ENCODE measurements at regions not wholly inside any gene's neighbourhood (a gene's known extent, or its start where the extent isn't known, plus 50 kb on each side); places are given as distances from the start of the nearest gene placed in this dataset.

GRCh38 chr4:19944806-19945205, 306.9 kb upstream of the SLIT2 start:
- Histone ChIP-seq H3K4me1 (replicated peaks in 1 of 2) (no peaks in the 10 kb centered on the region), H3K27ac (no peak overlapping the region), H3K4me3 (no peak overlapping the region), H3K9me3 (replicated peaks in 1 of 3) (no peaks in the 10 kb centered on the region), H3K27me3 (no peaks in the 10 kb centered on the region), H3K36me3 (replicated peaks in 1 of 2) (no peaks in the 10 kb centered on the region)
- no peak for TF ChIP-seq POLR2A (IDR thresholded peaks at IDR 0.05)
- TF ChIP-seq CTCF (IDR thresholded peaks at IDR 0.05): no peak
- intact Hi-C loops (cut with DNase I): no loop called here
- peak in 6 of 7 donors; percentile 37 to 65 (median 58) for DNase-seq
- WGBS, 4 donors: 56 to 66% (median 61%) methylated on average over 2 of the region's 2 CpGs

GRCh38 chr4:19944251-19944650, 307.5 kb upstream of the SLIT2 start:
- Histone ChIP-seq H3K27me3 (no peaks in the 10 kb centered on the region), H3K27ac (no peak overlapping the region), H3K9me3 (replicated peaks in 1 of 3) (no peaks in the 10 kb centered on the region), H3K4me1 (replicated peaks in 1 of 2) (no peaks in the 10 kb centered on the region), H3K4me3 (no peak overlapping the region), H3K36me3 (replicated peaks in 1 of 2) (no peaks in the 10 kb centered on the region)
- DNase-seq: no peak
- intact Hi-C loops (cut with DNase I): no loop called here
- TF ChIP-seq POLR2A (IDR thresholded peaks at IDR 0.05): no peak
- no peak for TF ChIP-seq CTCF (IDR thresholded peaks at IDR 0.05)

- intact Hi-C loops (cut with DNase I): no loop called here
- no peak overlapping the region for H3K27ac ChIP-seq
- TF ChIP-seq POLR2A (IDR thresholded peaks at IDR 0.05): no peak
- TF ChIP-seq CTCF (IDR thresholded peaks at IDR 0.05): no peak
- H3K27me3 ChIP-seq: no peaks in the 10 kb centered on the region
- no peaks in the 10 kb centered on the region for H3K4me1 ChIP-seq (replicated peaks in 1 of 2)
- 64 to 74% (median 69%) methylated on average over 2 of the region's 2 CpGs for WGBS, 4 donors
- no peaks in the 10 kb centered on the region for H3K36me3 ChIP-seq (replicated peaks in 1 of 2)
- DNase-seq: no peak
- no peak overlapping the region for H3K4me3 ChIP-seq
- no peaks in the 10 kb centered on the region for H3K9me3 ChIP-seq (replicated peaks in 1 of 3)
Measured at GRCh38 chr4:19941434-19941833, 310.3 kb upstream of the SLIT2 start.

GRCh38 chr4:19940861-19941260, 310.8 kb upstream of the SLIT2 start:
- H3K4me3 ChIP-seq: no peak overlapping the region
- intact Hi-C loops (cut with DNase I): no loop called here
- H3K27me3 ChIP-seq: no peaks in the 10 kb centered on the region
- H3K9me3 ChIP-seq (replicated peaks in 1 of 3): no peaks in the 10 kb centered on the region
- no peak for TF ChIP-seq CTCF (IDR thresholded peaks at IDR 0.05)
- no peak for TF ChIP-seq POLR2A (IDR thresholded peaks at IDR 0.05)
- no peaks in the 10 kb centered on the region for H3K4me1 ChIP-seq (replicated peaks in 1 of 2)
- H3K27ac ChIP-seq: no peak overlapping the region
- no peaks in the 10 kb centered on the region for H3K36me3 ChIP-seq (replicated peaks in 1 of 2)
- DNase-seq: no peak
- 29 to 51% (median 37%) methylated on average over 1 of the region's 1 CpG for WGBS, 4 donors

Measured in adrenal gland (tissue), 9 donors.